BLaER1 treated with 17β-estradiol and CSF1 and Interleukin-3, amounts not matched to agents 10 nM and 100 nM (cell line): ENCODE measurements at regions not wholly inside any gene's neighbourhood (a gene's known extent, or its start where the extent isn't known, plus 50 kb on each side); places are given as distances from the start of the nearest gene placed in this dataset.

Source experiments
- H3K27ac ChIP-seq, 11 experiments: shearing (Covaris generic); formaldehyde crosslinking; 2 replicates each; pipeline ENCODE4 v1.8.1; 2022
- H3K27me3 ChIP-seq, 11 experiments: shearing (Covaris generic); formaldehyde crosslinking; 2 replicates each; pipeline ENCODE4 v1.8.1; 2022
- H3K36me3 ChIP-seq, 11 experiments: shearing (Covaris generic); formaldehyde crosslinking; 2 replicates each; pipeline ENCODE4 v1.8.1; 2022
- H3K4me1 ChIP-seq, 10 experiments: shearing (Covaris generic); formaldehyde crosslinking; 2 replicates each; pipeline ENCODE4 v1.8.1; 2022
- H3K4me2 ChIP-seq, 11 experiments: shearing (Covaris generic); formaldehyde crosslinking; 2 replicates each; pipeline ENCODE4 v1.8.1; 2022
- H3K4me3 ChIP-seq, 10 experiments: shearing (Covaris generic); formaldehyde crosslinking; 2 replicates each; pipeline ENCODE4 v1.8.1; 2022
- H3K9ac ChIP-seq, 11 experiments: shearing (Covaris generic); formaldehyde crosslinking; 2 replicates each; pipeline ENCODE4 v1.8.1; 2022
- H3K9me3 ChIP-seq, 11 experiments: shearing (Covaris generic); formaldehyde crosslinking; replicated peaks in 1 of 11; 2 replicates each; pipeline ENCODE4 v1.8.1; 2022
- H4K20me1 ChIP-seq, 11 experiments: shearing (Covaris generic); formaldehyde crosslinking; 2 replicates each; pipeline ENCODE4 v1.8.1; 2022
- Cebpa-rat ChIP-seq, 11 experiments: shearing (Covaris generic); IDR thresholded peaks; 2 replicates each; pipeline ENCODE4 v1.8.1; 2022

GRCh38 chr5:146940295-146940694 is 61.7 kb upstream of the PPP2R2B start:
- H3K4me2 ChIP-seq = no peak overlapping the region
- H3K36me3 ChIP-seq = no peaks in the 10 kb centered on the region
- H3K27ac ChIP-seq = no peak overlapping the region
- no peaks in the 10 kb centered on the region for H3K4me1 ChIP-seq
- H4K20me1 ChIP-seq = no peaks in the 10 kb centered on the region
- no peaks in the 10 kb centered on the region for H3K27me3 ChIP-seq
- no peak overlapping the region for H3K9ac ChIP-seq
- H3K9me3 ChIP-seq = no peaks in the 10 kb centered on the region
- TF ChIP-seq Cebpa-rat (IDR thresholded peaks at IDR 0.05) = no peak
- H3K4me3 ChIP-seq = no peak overlapping the region

GRCh38 chr5:146944019-146944418 is 65.5 kb upstream of the PPP2R2B start:
- TF ChIP-seq Cebpa-rat (IDR thresholded peaks at IDR 0.05) = no peak
- no peak overlapping the region for H3K27ac ChIP-seq
- no peak overlapping the region for H3K4me2 ChIP-seq

GRCh38 chr5:146944764-146945616 is 66.4 kb upstream of the PPP2R2B start:
- Histone ChIP-seq H3K36me3 (no peaks in the 10 kb centered on the region), H3K4me1 (no peaks in the 10 kb centered on the region), H3K9ac (no peak overlapping the region), H3K27me3 (no peaks in the 10 kb centered on the region), H3K4me2 (no peak overlapping the region), H3K9me3 (no peaks in the 10 kb centered on the region; a peak in 1 of 22 replicates), H3K27ac (no peak overlapping the region), H3K4me3 (no peak overlapping the region), H4K20me1 (no peaks in the 10 kb centered on the region)
- TF ChIP-seq Cebpa-rat (IDR thresholded peaks at IDR 0.05) = no peak

More at GRCh38 chr5:146944019-146944418, 65.5 kb upstream of the PPP2R2B start:
- Histone ChIP-seq H3K27me3 (no peaks in the 10 kb centered on the region), H3K9me3 (no peaks in the 10 kb centered on the region; a peak in 1 of 22 replicates), H3K36me3 (no peaks in the 10 kb centered on the region), H4K20me1 (no peaks in the 10 kb centered on the region), H3K4me1 (no peaks in the 10 kb centered on the region), H3K9ac (no peak overlapping the region), H3K4me3 (no peak overlapping the region)

- no peak for TF ChIP-seq Cebpa-rat (IDR thresholded peaks at IDR 0.05)
- H3K4me3 ChIP-seq = no peak overlapping the region
- H3K27me3 ChIP-seq = no peaks in the 10 kb centered on the region
- no peak overlapping the region for H3K4me2 ChIP-seq
- no peaks in the 10 kb centered on the region for H3K4me1 ChIP-seq
- no peaks in the 10 kb centered on the region for H4K20me1 ChIP-seq
- no peaks in the 10 kb centered on the region; a peak in 1 of 22 replicates for H3K9me3 ChIP-seq
- no peak overlapping the region for H3K27ac ChIP-seq
- no peaks in the 10 kb centered on the region for H3K36me3 ChIP-seq
- H3K9ac ChIP-seq = no peak overlapping the region
Measured at GRCh38 chr5:146945617-146946084, 67.1 kb upstream of the PPP2R2B start.

- Histone ChIP-seq H3K27ac (no peak overlapping the region), H3K36me3 (no peaks in the 10 kb centered on the region), H3K27me3 (no peaks in the 10 kb centered on the region), H3K4me3 (no peak overlapping the region), H3K9me3 (no peaks in the 10 kb centered on the region; a peak in 1 of 22 replicates), H3K4me1 (no peaks in the 10 kb centered on the region), H3K9ac (no peak overlapping the region), H3K4me2 (no peak overlapping the region), H4K20me1 (no peaks in the 10 kb centered on the region)
- TF ChIP-seq Cebpa-rat (IDR thresholded peaks at IDR 0.05) = no peak
Measured at GRCh38 chr5:146947181-146947941, 68.8 kb upstream of the PPP2R2B start.

DNA sequence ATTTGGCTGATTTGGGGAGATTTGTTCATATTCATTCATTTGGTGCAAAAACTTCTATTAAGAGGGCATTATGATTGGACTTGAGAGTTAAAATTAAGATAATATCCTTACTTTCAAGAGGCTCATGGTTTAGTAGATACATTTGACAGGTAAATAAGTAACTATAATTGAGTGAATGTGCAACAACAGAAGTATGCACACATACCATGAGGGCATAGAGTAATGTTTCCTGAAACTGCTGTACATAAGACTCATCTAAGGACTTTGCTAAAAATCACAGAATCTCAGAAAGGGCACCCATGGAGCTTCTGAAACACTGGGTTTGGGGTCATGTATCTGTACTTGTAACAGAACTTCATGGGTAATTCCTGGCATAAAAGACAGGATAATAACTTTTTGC is 70.1 kb upstream of the PPP2R2B start:
- TF ChIP-seq Cebpa-rat (IDR thresholded peaks at IDR 0.05) = no peak
- Histone ChIP-seq H3K4me1 (no peaks in the 10 kb centered on the region), H3K4me3 (no peak overlapping the region), H3K27ac (no peak overlapping the region), H4K20me1 (no peaks in the 10 kb centered on the region), H3K27me3 (no peaks in the 10 kb centered on the region), H3K9ac (no peak overlapping the region), H3K9me3 (no peaks in the 10 kb centered on the region; a peak in 1 of 22 replicates), H3K36me3 (no peaks in the 10 kb centered on the region), H3K4me2 (no peak overlapping the region)

- Histone ChIP-seq H3K27me3 (no peaks in the 10 kb centered on the region), H4K20me1 (no peaks in the 10 kb centered on the region), H3K36me3 (no peaks in the 10 kb centered on the region), H3K27ac (no peak overlapping the region), H3K4me2 (no peak overlapping the region), H3K4me1 (no peaks in the 10 kb centered on the region), H3K9me3 (no peaks in the 10 kb centered on the region; a peak in 1 of 22 replicates), H3K9ac (no peak overlapping the region), H3K4me3 (no peak overlapping the region)
- TF ChIP-seq Cebpa-rat (IDR thresholded peaks at IDR 0.05) = no peak
Measured at GRCh38 chr5:146952168-146952567, 73.6 kb upstream of the PPP2R2B start.

DNA sequence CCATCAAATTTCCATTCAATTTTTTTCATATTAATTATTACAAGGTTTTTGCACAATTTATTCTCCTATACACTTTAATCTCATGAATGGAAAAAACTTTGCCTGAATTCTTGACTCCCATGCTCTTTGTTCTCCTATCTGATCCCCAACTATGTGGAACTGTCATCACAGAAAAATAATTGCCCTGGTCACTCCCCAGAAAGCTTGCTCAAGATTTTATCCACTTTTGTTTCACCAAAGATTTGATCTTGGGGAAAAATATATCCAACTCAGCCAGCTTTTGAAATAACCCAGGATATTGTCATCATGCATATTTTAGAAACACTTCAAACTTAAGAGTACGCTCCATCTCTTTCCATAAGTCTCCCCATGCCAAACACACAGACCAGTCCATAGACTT is 77.7 kb upstream of the PPP2R2B start:
- no peak for TF ChIP-seq Cebpa-rat (IDR thresholded peaks at IDR 0.05)
- H3K36me3 ChIP-seq = no peaks in the 10 kb centered on the region
- H3K9ac ChIP-seq = no peak overlapping the region
- H4K20me1 ChIP-seq = no peaks in the 10 kb centered on the region
- H3K4me1 ChIP-seq = no peaks in the 10 kb centered on the region
- H3K27me3 ChIP-seq = no peaks in the 10 kb centered on the region
- no peaks in the 10 kb centered on the region for H3K9me3 ChIP-seq
- H3K4me2 ChIP-seq = no peak overlapping the region
- H3K27ac ChIP-seq = no peak overlapping the region
- no peak overlapping the region for H3K4me3 ChIP-seq

- Histone ChIP-seq H3K27ac (no peak overlapping the region), H3K9ac (no peak overlapping the region), H3K4me2 (no peak overlapping the region), H3K36me3 (no peaks in the 10 kb centered on the region), H3K4me1 (peaks cover 0 to 4% (median 0%) of the 10 kb centered on the region in 10 experiments; a peak in 1 of 20 replicates), H3K27me3 (no peaks in the 10 kb centered on the region), H4K20me1 (no peaks in the 10 kb centered on the region), H3K9me3 (no peaks in the 10 kb centered on the region), H3K4me3 (no peak overlapping the region)
- no peak for TF ChIP-seq Cebpa-rat (IDR thresholded peaks at IDR 0.05)
Measured at GRCh38 chr5:146959360-146959759, 80.8 kb upstream of the PPP2R2B start.
